OCI-LY3 (cell line): ENCODE measurements at regions not wholly inside any gene's neighbourhood (a gene's known extent, or its start where the extent isn't known, plus 50 kb on each side); places are given as distances from the start of the nearest gene placed in this dataset.
A peak's percentile ranks its signal among the peaks of the same experiment; 100 is the strongest.

Experiments used
- H2AFZ ChIP-seq: fragments of 200-600, 300-600 bp; shearing (Covaris generic); 2 replicates; pipeline ENCODE4 v1.6.0; 2014; ENCODE audit warnings: antibody characterized with exemption, low read depth, low read length
- H3K27ac ChIP-seq: fragments of 200-600, 300-600 bp; sonication (generic); 2 replicates; pipeline ENCODE4 v1.5.1; 2014; ENCODE audit warnings: mild to moderate bottlenecking, low read length, moderate library complexity, mixed read lengths
- H3K27me3 ChIP-seq: fragments of 200-600, 300-600 bp; sonication (generic); 2 replicates; pipeline ENCODE4 v1.6.1; 2014; ENCODE audit warnings: low read depth, low read length, mixed read lengths
- H3K36me3 ChIP-seq: fragments of 200-600, 300-600 bp; sonication (generic); replicated peaks from 2 replicates; pipeline ENCODE3; 2014; ENCODE audit warnings: low read depth, low read length, mixed read lengths
- H3K4me1 ChIP-seq: fragments of 300-600, 200-600 bp; sonication (generic); 2 replicates; pipeline ENCODE4 v1.6.1; 2014; ENCODE audit warnings: low read length, mixed read lengths
- H3K4me2 ChIP-seq: fragments of 200-600, 300-600 bp; sonication (generic); 2 replicates; pipeline ENCODE4 v1.6.1; 2014; ENCODE audit warnings: low read length, mixed read lengths
- H3K4me3 ChIP-seq: fragments of 300-600, 200-600 bp; sonication (generic); 2 replicates; pipeline ENCODE4 v1.5.1; 2014; ENCODE audit warnings: antibody characterized with exemption, mild to moderate bottlenecking, low read length, moderate library complexity
- H3K79me2 ChIP-seq: fragments of 300-600, 200-600 bp; shearing (Covaris generic); 2 replicates; pipeline ENCODE4 v1.6.1; 2014; ENCODE audit warnings: mild to moderate bottlenecking, low read length, mixed read lengths
- H3K9ac ChIP-seq: fragments of 300-600, 200-600 bp; shearing (Covaris generic); 2 replicates; pipeline ENCODE4 v1.6.0; 2014; ENCODE audit warnings: mild to moderate bottlenecking, low read length, moderate library complexity
- H3K9me3 ChIP-seq: fragments of 200-600, 300-600 bp; shearing (Covaris generic); 2 replicates; pipeline ENCODE4 v1.6.1; 2014; ENCODE audit warnings: low read length, mixed read lengths; ENCODE audit not compliant: insufficient read depth
- H4K20me1 ChIP-seq: fragments of 200-600, 300-600 bp; sonication (generic); 2 replicates; pipeline ENCODE4 v1.6.1; 2016; ENCODE audit warnings: low read length, mixed read lengths; ENCODE audit not compliant: insufficient read depth
- EZH2phosphoT487 ChIP-seq: fragments of 200-600 bp; shearing (Covaris generic); IDR thresholded peaks from 2 replicates; pipeline ENCODE4 v1.6.1; 2018; ENCODE audit warnings: antibody characterized with exemption, mixed run types, low read depth
- TF ChIP-seq, protein P1 (sequence below): fragments of 200-600, 300-600 bp; sonication (generic); IDR thresholded peaks from 2 replicates; pipeline ENCODE4 v1.5.1; 2014; ENCODE audit warnings: antibody characterized with exemption, low read length, low read depth

DNA sequence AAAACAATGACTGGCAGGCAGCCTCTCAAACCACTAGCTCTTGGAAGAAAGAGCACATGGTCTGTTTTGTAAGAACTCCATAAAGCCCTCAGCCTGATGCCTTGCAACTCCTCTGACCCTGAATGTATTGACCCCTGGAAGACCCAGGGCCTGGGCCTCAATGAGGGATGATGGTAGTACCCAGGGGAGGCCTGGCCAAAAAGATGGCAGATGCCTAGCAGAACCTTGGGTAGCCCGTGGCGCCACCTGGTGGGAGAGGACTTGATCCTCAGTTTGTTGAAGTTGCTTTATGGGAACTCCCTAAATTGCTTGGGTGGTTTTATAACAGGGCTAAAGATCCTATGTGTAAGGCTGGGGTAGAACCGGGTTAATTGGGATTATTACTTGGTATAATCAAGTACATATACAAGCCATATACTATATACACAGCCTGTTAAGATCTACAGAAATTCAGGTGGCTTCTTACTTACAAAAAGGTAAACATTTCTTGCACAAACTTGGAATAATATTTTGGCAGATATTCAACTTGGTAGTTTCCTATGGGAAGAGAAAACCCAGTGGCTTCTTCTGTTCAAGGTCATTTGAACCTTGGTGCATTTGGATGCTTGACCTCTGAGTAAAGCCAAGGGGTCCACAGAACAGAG, 95.8 kb upstream of the CACUL1 start:
- TF ChIP-seq EZH2phosphoT487, result no peak
- TF ChIP-seq, protein P1, sequence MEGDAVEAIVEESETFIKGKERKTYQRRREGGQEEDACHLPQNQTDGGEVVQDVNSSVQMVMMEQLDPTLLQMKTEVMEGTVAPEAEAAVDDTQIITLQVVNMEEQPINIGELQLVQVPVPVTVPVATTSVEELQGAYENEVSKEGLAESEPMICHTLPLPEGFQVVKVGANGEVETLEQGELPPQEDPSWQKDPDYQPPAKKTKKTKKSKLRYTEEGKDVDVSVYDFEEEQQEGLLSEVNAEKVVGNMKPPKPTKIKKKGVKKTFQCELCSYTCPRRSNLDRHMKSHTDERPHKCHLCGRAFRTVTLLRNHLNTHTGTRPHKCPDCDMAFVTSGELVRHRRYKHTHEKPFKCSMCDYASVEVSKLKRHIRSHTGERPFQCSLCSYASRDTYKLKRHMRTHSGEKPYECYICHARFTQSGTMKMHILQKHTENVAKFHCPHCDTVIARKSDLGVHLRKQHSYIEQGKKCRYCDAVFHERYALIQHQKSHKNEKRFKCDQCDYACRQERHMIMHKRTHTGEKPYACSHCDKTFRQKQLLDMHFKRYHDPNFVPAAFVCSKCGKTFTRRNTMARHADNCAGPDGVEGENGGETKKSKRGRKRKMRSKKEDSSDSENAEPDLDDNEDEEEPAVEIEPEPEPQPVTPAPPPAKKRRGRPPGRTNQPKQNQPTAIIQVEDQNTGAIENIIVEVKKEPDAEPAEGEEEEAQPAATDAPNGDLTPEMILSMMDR, result peak; percentile 64
- Histone ChIP-seq H4K20me1 (no peaks in the 10 kb centered on the region), H3K79me2 (no peaks in the 10 kb centered on the region), H3K36me3 (no peaks in the 10 kb centered on the region), H3K4me2 (no peak overlapping the region), H3K4me3 (no peak overlapping the region), H3K4me1 (peaks cover 10% of the 10 kb centered on the region), H3K27ac (no peak overlapping the region), H3K9ac (no peak overlapping the region), H3K27me3 (no peaks in the 10 kb centered on the region), H2AFZ (no peak overlapping the region), H3K9me3 (no peaks in the 10 kb centered on the region)

GRCh38 chr10:118851062-118852035, 96.6 kb upstream of the CACUL1 start:
- H3K9me3 ChIP-seq, result no peaks in the 10 kb centered on the region
- H4K20me1 ChIP-seq, result no peaks in the 10 kb centered on the region
- no peak overlapping the region for H3K4me2 ChIP-seq
- no peaks in the 10 kb centered on the region for H3K27me3 ChIP-seq
- peaks cover 10% of the 10 kb centered on the region for H3K4me1 ChIP-seq
- H3K36me3 ChIP-seq, result no peaks in the 10 kb centered on the region
- no peak for TF ChIP-seq EZH2phosphoT487
- H2AFZ ChIP-seq, result no peak overlapping the region
- H3K9ac ChIP-seq, result no peak overlapping the region
- H3K79me2 ChIP-seq, result no peaks in the 10 kb centered on the region
- no peak overlapping the region for H3K27ac ChIP-seq
- no peak overlapping the region for H3K4me3 ChIP-seq

DNA sequence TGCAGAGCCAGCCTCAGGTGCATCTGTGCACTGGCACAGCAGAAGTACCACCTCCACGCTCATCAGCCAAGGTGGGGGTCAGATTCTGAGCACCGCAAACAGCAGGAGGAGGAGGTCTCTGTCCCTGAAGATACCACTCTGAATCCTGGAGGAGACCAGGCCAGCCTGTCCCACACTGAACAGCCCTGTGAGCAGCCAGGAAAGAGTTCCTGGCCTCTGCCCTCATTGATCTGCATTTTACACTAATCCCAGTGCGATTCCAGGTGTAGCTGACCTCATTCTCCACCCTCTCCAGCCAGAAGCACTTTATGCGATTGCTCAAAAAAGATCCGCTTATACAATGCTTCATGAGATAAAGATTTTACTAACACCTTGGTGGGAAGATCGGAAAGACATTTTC, 99.1 kb upstream of the CACUL1 start:
- TF ChIP-seq, protein P1, result no peak
- TF ChIP-seq EZH2phosphoT487, result no peak
- H3K4me2 ChIP-seq, result no peak overlapping the region
- H2AFZ ChIP-seq, result no peak overlapping the region
- H3K4me3 ChIP-seq, result no peak overlapping the region
- H3K36me3 ChIP-seq, result no peaks in the 10 kb centered on the region
- H3K9me3 ChIP-seq, result no peaks in the 10 kb centered on the region
- H3K9ac ChIP-seq, result no peak overlapping the region
- no peaks in the 10 kb centered on the region for H3K79me2 ChIP-seq
- H3K27ac ChIP-seq, result no peak overlapping the region
- H4K20me1 ChIP-seq, result no peaks in the 10 kb centered on the region
- H3K4me1 ChIP-seq, result peaks cover 10% of the 10 kb centered on the region
- H3K27me3 ChIP-seq, result no peaks in the 10 kb centered on the region

DNA sequence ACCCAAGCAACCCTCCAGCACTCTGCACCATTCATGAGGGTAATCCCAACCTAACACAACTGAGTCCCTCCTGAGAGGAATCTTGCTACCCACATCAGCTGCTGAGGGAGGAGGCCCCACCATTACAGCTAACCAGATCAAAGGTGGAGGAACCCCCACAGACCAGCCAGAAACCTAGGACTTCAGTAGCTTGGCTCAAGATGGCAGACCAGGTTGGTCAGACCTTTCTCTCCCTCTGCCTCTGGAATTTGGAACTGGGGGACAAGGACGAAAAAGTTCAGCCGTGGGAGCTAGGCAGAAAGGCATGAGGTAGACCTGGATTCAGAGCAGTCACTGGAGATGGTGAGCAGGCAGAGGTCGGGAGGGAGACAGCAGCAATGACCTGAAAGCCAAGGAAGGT, 101.3 kb upstream of the CACUL1 start:
- Histone ChIP-seq H3K9me3 (no peaks in the 10 kb centered on the region), H3K4me3 (no peak overlapping the region), H3K4me1 (peaks cover 3% of the 10 kb centered on the region), H3K36me3 (no peaks in the 10 kb centered on the region), H3K27ac (no peak overlapping the region), H4K20me1 (no peaks in the 10 kb centered on the region), H3K9ac (no peak overlapping the region), H2AFZ (no peak overlapping the region), H3K27me3 (no peaks in the 10 kb centered on the region), H3K4me2 (no peak overlapping the region), H3K79me2 (no peaks in the 10 kb centered on the region)
- TF ChIP-seq EZH2phosphoT487, result no peak
- TF ChIP-seq, protein P1, result no peak
